ENCODE measurements at regions not wholly inside any gene's neighbourhood (a gene's known extent, or its start where the extent isn't known, plus 50 kb on each side); places are given as distances from the start of the nearest gene placed in this dataset.

DNA sequence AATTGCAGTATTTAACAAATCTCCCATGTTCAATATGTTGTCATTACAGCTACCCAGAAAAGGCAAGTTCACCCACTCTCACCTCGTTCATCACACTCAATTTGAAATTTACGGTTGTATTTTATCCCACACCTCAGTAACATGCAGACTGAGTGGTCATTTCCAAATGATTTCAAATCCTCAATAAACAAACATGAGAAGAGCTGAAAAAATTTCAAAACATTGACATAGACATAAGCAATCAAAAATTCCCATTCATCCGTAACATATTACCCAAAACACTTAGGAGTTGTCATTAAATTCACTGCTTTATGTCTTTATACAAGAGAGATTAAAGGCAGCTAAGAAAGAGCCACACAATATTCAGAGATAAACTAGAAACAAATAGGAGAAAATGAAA is 61.7 kb upstream of the NEBL start:
- DNase-seq (no peak), ATAC-seq (no peak)
- Mint-ChIP-seq H3K27me3 (ENCODE audit: low read depth) (no peaks in the 10 kb centered on the region), H3K27ac (no peak overlapping the region), H3K4me3 (no peak overlapping the region), H3K9me3 (ENCODE audit: insufficient read depth) (no peaks in the 10 kb centered on the region), H3K36me3 (ENCODE audit: low read depth) (no peaks in the 10 kb centered on the region), H3K4me1 (ENCODE audit: low read depth) (no peaks in the 10 kb centered on the region)
- ChIA-PET CTCF (no interaction called here), POLR2A (no interaction called here)

DNA sequence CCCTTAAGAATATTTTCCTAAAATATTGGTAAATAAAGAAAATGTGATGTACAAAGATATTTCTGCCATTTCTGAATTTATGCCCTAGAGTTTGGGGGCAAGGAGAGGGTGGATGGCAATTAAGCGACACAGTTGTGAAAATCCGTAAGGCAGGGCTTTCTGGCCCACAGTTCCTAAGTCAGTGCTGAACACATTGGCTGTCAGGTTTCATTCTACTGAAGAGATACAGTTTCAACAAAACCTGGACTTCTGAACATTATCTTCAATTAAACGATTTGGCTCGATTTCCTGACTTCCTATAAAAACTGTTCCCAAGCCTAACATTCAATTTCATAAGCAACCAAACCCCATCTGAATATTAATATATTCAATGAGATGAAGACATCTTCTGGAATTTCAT is 61.1 kb upstream of the NEBL start:
- POLR2A ChIA-PET: no interaction called here
- ATAC-seq: no peak
- Mint-ChIP-seq H3K36me3 (ENCODE audit: low read depth) (no peaks in the 10 kb centered on the region), H3K4me3 (no peak overlapping the region), H3K4me1 (ENCODE audit: low read depth) (no peaks in the 10 kb centered on the region), H3K9me3 (ENCODE audit: insufficient read depth) (no peaks in the 10 kb centered on the region), H3K27me3 (ENCODE audit: low read depth) (no peaks in the 10 kb centered on the region), H3K27ac (no peak overlapping the region)
- CTCF ChIA-PET: no interaction called here
- no peak for DNase-seq

DNA sequence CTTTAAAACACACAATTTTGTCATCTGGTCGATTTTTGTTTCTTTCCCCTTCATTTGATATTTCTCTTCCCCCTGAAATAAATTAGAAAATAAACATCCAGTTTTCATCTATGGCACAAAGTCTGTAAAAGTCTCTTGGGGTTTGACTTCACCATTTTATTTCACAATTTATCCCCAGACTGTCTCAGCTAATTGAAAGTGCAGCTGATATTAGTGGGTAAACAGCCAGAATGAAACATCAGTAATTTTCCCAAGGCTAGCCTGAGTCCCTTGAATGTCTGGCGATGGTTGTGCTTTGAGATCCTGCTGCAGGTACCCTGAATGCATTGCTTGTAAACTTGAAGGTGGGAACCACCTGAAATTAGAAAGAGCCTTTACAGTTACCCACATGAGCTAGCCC is 60.6 kb upstream of the NEBL start:
- ATAC-seq (no peak), DNase-seq (no peak)
- Mint-ChIP-seq H3K27me3 (ENCODE audit: low read depth) (no peaks in the 10 kb centered on the region), H3K27ac (no peak overlapping the region), H3K4me1 (ENCODE audit: low read depth) (no peaks in the 10 kb centered on the region), H3K9me3 (ENCODE audit: insufficient read depth) (no peaks in the 10 kb centered on the region), H3K4me3 (no peak overlapping the region), H3K36me3 (ENCODE audit: low read depth) (no peaks in the 10 kb centered on the region)
- ChIA-PET CTCF (no interaction called here), POLR2A (no interaction called here)

DNA sequence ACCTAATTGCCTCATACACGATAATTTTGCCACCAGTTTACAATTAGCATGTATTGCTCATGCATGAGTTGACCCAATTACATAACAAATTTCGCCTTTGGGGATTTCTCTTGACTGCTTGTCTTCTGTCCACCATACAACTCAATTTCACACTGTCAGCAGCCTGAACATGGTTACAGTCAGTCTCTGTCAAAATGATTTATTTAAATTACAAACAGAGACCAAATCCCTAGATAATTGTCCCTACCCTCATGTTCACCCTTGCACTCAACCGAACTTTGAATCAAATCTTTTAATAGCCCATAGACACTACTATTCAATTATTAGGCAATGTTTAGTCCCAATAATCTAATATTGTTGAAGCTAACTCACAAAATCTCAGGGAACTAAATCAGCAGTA is 59.7 kb upstream of the NEBL start:
- Mint-ChIP-seq H3K27me3 (ENCODE audit: low read depth) (no peaks in the 10 kb centered on the region), H3K36me3 (ENCODE audit: low read depth) (no peaks in the 10 kb centered on the region), H3K9me3 (ENCODE audit: insufficient read depth) (no peaks in the 10 kb centered on the region), H3K27ac (no peak overlapping the region), H3K4me3 (no peak overlapping the region), H3K4me1 (ENCODE audit: low read depth) (no peaks in the 10 kb centered on the region)
- POLR2A ChIA-PET: no interaction called here
- CTCF ChIA-PET: no interaction called here
- DNase-seq (no peak), ATAC-seq (no peak)

DNA sequence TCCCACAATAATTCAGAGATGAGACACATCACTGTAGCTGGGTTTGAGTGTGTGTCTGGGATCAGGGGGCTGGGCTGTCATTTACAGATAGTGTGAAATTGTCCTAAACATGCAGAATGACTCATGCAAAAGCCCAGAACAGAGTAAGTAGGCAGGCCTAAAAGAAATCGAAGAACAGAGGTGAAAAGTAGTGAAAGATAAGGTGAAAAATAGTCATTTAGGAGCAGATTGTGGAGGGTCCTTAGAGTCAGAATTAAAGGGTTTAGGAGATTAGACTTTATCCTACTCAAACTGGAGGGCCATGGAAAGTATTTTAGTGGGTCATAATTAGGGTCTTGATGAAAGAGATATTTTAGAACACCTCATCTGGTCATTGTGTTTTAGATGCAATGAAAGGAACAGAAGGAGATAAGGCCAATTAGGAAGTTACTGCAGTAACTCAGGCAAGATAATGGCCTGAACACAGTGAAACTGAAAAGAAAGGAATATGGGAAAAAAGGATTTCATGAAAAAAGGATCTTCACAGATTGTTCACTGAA is 58.3 kb upstream of the NEBL start:
- CTCF ChIA-PET: no interaction called here
- ATAC-seq: no peak
- H3K36me3 Mint-ChIP-seq (ENCODE audit: low read depth): no peaks in the 10 kb centered on the region

DNA sequence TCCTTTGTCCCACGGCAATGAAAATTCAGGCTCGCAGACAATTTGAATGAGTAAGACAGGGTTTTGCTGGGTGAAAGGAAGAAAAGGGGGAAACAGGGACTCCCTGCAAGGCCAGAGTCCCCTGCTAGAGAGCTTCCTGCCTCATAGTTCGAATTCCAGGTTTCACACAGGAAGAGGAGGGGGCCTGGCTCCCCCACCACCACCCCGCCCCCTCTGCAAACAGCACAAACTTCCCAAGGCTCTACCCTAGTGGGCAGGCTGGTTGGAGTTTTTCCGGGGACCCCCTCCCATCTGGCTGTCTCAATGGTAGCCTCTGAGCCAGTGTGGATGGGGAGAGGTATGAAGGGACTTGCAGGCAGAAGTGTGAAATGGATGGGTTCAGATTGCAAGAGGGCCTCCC is 57.4 kb upstream of the NEBL start:
- no peaks in the 10 kb centered on the region for H3K9me3 Mint-ChIP-seq (ENCODE audit: insufficient read depth)
- DNase-seq (no peak), ATAC-seq (no peak)
- no peak overlapping the region for H3K27ac Mint-ChIP-seq
- H3K36me3 Mint-ChIP-seq (ENCODE audit: low read depth): no peaks in the 10 kb centered on the region
- ChIA-PET CTCF (no interaction called here), POLR2A (no interaction called here)
- H3K4me3 Mint-ChIP-seq: no peak overlapping the region
- H3K4me1 Mint-ChIP-seq (ENCODE audit: low read depth): peaks cover 1% of the 10 kb centered on the region
- H3K27me3 Mint-ChIP-seq (ENCODE audit: low read depth): no peaks in the 10 kb centered on the region

More for the DNA sequence above, 58.3 kb upstream of the NEBL start:
- no peaks in the 10 kb centered on the region for H3K9me3 Mint-ChIP-seq (ENCODE audit: insufficient read depth)
- no peaks in the 10 kb centered on the region for H3K4me1 Mint-ChIP-seq (ENCODE audit: low read depth)
- no peak overlapping the region for H3K27ac Mint-ChIP-seq
- POLR2A ChIA-PET: no interaction called here
- no peak overlapping the region for H3K4me3 Mint-ChIP-seq
- no peak for DNase-seq
- H3K27me3 Mint-ChIP-seq (ENCODE audit: low read depth): no peaks in the 10 kb centered on the region

DNA sequence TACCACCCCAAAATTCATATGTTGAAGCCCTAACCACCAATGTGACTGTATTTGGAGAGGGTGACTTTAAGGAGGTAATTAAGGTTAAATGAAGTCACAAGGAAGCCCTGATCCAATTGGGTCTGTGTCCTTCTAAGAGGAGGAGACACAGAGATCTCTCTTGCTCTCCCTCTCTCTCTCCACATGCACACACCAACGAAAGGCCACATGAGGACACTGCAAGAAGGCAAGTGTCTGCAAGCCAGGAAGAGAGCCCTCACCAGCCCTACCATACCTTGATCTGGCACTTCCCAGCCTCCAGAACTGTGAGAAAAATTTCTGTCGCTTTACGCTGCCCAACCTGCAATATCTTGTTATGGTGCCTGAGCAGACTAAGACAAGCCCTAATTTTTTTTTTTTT is 56.0 kb upstream of the NEBL start:
- Mint-ChIP-seq H3K27me3 (ENCODE audit: low read depth) (no peaks in the 10 kb centered on the region), H3K36me3 (ENCODE audit: low read depth) (no peaks in the 10 kb centered on the region), H3K4me3 (no peak overlapping the region), H3K9me3 (ENCODE audit: insufficient read depth) (no peaks in the 10 kb centered on the region), H3K27ac (no peak overlapping the region), H3K4me1 (ENCODE audit: low read depth) (peaks cover 3% of the 10 kb centered on the region)
- POLR2A ChIA-PET: no interaction called here
- DNase-seq: no peak
- CTCF ChIA-PET: no interaction called here
- ATAC-seq: no peak

DNA sequence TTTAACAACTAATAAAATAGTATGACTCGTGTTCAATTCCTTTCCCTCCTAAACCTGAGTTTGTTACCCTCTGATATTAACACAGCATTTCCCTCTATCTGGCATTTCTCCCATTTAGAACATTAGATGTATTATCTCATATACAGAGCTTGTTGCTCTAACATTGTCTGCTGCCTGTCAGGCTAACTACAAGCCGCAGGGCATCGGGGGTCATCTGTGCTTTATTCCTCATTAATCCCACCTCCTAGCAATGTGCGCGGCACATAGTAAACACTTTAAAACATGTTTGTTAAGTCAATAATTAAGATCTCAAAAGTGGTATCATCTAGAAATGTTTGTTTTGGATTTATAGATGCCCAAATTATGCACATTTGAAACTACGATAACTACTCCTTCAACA is 52.9 kb upstream of the NEBL start:
- no peak overlapping the region for H3K4me3 Mint-ChIP-seq
- no peak overlapping the region for H3K27ac Mint-ChIP-seq
- no peaks in the 10 kb centered on the region for H3K27me3 Mint-ChIP-seq (ENCODE audit: low read depth)
- CTCF ChIA-PET: no interaction called here
- H3K4me1 Mint-ChIP-seq (ENCODE audit: low read depth): peaks cover 3% of the 10 kb centered on the region
- H3K36me3 Mint-ChIP-seq (ENCODE audit: low read depth): no peaks in the 10 kb centered on the region
- POLR2A ChIA-PET: no interaction called here
- ATAC-seq (no peak), DNase-seq (no peak)
- no peaks in the 10 kb centered on the region for H3K9me3 Mint-ChIP-seq (ENCODE audit: insufficient read depth)

DNA sequence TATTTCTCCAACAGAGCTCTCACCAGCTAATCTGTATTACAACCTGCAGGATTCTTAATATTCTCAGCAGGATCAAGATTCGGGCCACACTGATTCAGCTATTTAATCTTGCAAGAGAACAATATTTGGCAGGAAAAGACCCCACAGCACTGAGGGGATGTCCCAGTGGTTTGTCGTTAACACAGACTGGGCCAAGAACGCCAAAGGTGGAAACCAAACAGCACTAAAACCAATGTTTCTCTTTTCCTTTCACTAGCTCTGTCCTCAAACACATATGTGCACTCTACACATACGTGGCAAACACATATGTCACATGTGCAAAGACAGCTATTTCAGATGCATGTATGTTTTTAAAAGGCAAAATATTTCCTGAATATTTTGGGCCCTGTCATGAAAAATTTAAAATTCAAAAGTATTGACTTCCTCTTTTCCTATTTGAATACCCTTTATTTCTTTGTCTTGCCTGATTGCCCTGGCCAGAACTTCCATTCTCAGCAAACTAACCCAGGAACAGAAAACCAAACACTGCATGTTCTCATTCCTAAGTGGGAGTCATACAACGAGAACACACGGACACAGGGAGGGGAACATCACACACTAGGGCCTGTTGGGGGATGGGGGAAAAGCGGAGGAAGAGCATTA is 51.7 kb upstream of the NEBL start:
- POLR2A ChIA-PET: no interaction called here
- no peak for ATAC-seq
- H3K9me3 Mint-ChIP-seq (ENCODE audit: insufficient read depth): no peaks in the 10 kb centered on the region
- H3K4me3 Mint-ChIP-seq: no peak overlapping the region
- DNase-seq: no peak
- no peaks in the 10 kb centered on the region for H3K27me3 Mint-ChIP-seq (ENCODE audit: low read depth)
- no peaks in the 10 kb centered on the region for H3K36me3 Mint-ChIP-seq (ENCODE audit: low read depth)
- peaks cover 3% of the 10 kb centered on the region for H3K4me1 Mint-ChIP-seq (ENCODE audit: low read depth)
- no peak overlapping the region for H3K27ac Mint-ChIP-seq
- CTCF ChIA-PET: no interaction called here

Data from activated CD8-positive, alpha-beta T cell treated with anti-CD3 and anti-CD28 coated beads, Interleukin-2, amount 10 ng/mL, durations not matched to agents 7 days and 5 days (primary cell).